ENCODE measurements at regions not wholly inside any gene's neighbourhood (a gene's known extent, or its start where the extent isn't known, plus 50 kb on each side); places are given as distances from the start of the nearest gene placed in this dataset.

DNA sequence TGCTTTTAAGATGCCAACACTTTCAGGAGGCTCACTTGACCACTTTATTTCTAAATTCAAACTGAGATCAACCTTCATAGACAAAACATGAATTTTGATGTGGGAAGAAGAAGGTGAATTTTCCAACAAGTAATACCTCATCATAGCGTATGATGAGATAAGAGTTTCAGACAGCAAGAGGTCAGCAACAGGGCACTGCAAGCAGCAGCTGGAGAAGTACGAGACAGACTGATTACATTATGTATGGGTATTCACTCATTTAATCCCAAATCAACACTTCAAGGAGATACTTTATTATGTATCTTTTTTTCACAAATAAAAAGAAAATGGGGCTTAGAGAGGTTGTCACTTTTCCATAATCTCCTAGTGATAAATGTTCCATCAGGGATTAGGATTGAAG is 389.8 kb downstream of the TBC1D4 start:
- TF ChIP-seq CTCF (IDR thresholded peaks at IDR 0.05; ENCODE audit: poor library complexity) (no peak), EZH2 (IDR thresholded peaks at IDR 0.05; ENCODE audit: borderline replicate concordance) (no peak)
